MM.1S (cell line): ENCODE measurements at regions not wholly inside any gene's neighbourhood (a gene's known extent, or its start where the extent isn't known, plus 50 kb on each side); places are given as distances from the start of the nearest gene placed in this dataset.

ENCODE experiments used
- DNase-seq: peaks from one replicate; pipeline ENCODE4 v3.0.0-alpha.2; 2015
- H2AFZ ChIP-seq: fragments of 300-600 bp; sonication (generic); 2 replicates; pipeline ENCODE4 v1.6.0; 2016; ENCODE audit warnings: antibody characterized with exemption, low read length
- H3F3A ChIP-seq: fragments of 300-600 bp; sonication (generic); 2 replicates; pipeline ENCODE4 v1.6.1; 2016; ENCODE audit warnings: mild to moderate bottlenecking, antibody characterized with exemption, low read length, moderate library complexity, mixed read lengths; ENCODE audit not compliant: insufficient read depth
- H3K27ac ChIP-seq: fragments of 300-600 bp; sonication (generic); 2 replicates; pipeline ENCODE4 v1.5.1; 2016; ENCODE audit warnings: mild to moderate bottlenecking, low read length
- H3K27me3 ChIP-seq: fragments of 300-600 bp; sonication (generic); replicated peaks from 2 replicates; pipeline ENCODE4 v1.6.0; 2016; ENCODE audit warnings: low read length; ENCODE audit not compliant: insufficient read depth
- H3K36me3 ChIP-seq: fragments of 300-600 bp; sonication (generic); replicated peaks from 2 replicates; pipeline ENCODE4 v1.6.1; 2016; ENCODE audit warnings: mild to moderate bottlenecking, low read length, mixed read lengths; ENCODE audit not compliant: insufficient read depth
- H3K4me1 ChIP-seq: fragments of 300-600 bp; sonication (generic); 2 replicates; pipeline ENCODE4 v1.6.1; 2016; ENCODE audit warnings: low read length, mixed read lengths
- H3K4me2 ChIP-seq: fragments of 300-600 bp; sonication (generic); 2 replicates; pipeline ENCODE4 v1.6.0; 2016; ENCODE audit warnings: low read depth, low read length
- H3K4me3 ChIP-seq: fragments of 300-600 bp; sonication (generic); 2 replicates; pipeline ENCODE4 v1.5.1; 2016; ENCODE audit warnings: low read length, mixed read lengths
- H3K79me2 ChIP-seq: fragments of 300-600 bp; sonication (generic); 2 replicates; pipeline ENCODE4 v1.6.1; 2016; ENCODE audit warnings: mixed run types, low read length, mixed read lengths
- H3K9ac ChIP-seq: fragments of 300-600 bp; sonication (generic); 2 replicates; pipeline ENCODE4 v1.6.1; 2016; ENCODE audit warnings: low read length, mixed read lengths
- H3K9me2 ChIP-seq: fragments of 300-600 bp; sonication (generic); replicated peaks from 2 replicates; pipeline ENCODE4 v1.6.1; 2016; ENCODE audit warnings: mild to moderate bottlenecking, low read length, mixed read lengths; ENCODE audit not compliant: insufficient read depth
- H3K9me3 ChIP-seq: fragments of 300-600 bp; sonication (generic); replicated peaks from 2 replicates; pipeline ENCODE4 v1.6.1; 2016; ENCODE audit warnings: mild to moderate bottlenecking, low read length, mixed read lengths; ENCODE audit not compliant: insufficient read depth
- H4K20me1 ChIP-seq: fragments of 300-600 bp; sonication (generic); 2 replicates; pipeline ENCODE4 v1.6.1; 2016; ENCODE audit warnings: mild to moderate bottlenecking, low read length, moderate library complexity, mixed read lengths; ENCODE audit not compliant: insufficient read depth
- EZH2 ChIP-seq: fragments of 300-600 bp; sonication (generic); optimal IDR thresholded peaks from 2 replicates; pipeline ENCODE3; 2017; ENCODE audit warnings: low read depth, mild to moderate bottlenecking, antibody characterized with exemption, low read length, mixed read lengths
- EZH2phosphoT487 ChIP-seq: fragments of 300-600 bp; sonication (generic); IDR thresholded peaks from 2 replicates; pipeline ENCODE4 v1.6.1; 2018; ENCODE audit warnings: antibody characterized with exemption, low read length
- TF ChIP-seq, protein P1 (sequence below): fragments of 300-600 bp; sonication (generic); IDR thresholded peaks from 2 replicates; pipeline ENCODE4 v1.5.1; 2016; ENCODE audit warnings: antibody characterized with exemption, low read length, mixed read lengths

- no peak for DNase-seq
- no peak overlapping the region for H3K4me2 ChIP-seq
- no peaks in the 10 kb centered on the region for H3K36me3 ChIP-seq
- H3K9ac ChIP-seq: no peak overlapping the region
- H3K27me3 ChIP-seq: no peaks in the 10 kb centered on the region
- H4K20me1 ChIP-seq: no peaks in the 10 kb centered on the region
- no peaks in the 10 kb centered on the region for H3K9me3 ChIP-seq
- no peak overlapping the region for H3K4me3 ChIP-seq
- TF ChIP-seq EZH2 (no peak), EZH2phosphoT487 (no peak)
- TF ChIP-seq, protein P1, sequence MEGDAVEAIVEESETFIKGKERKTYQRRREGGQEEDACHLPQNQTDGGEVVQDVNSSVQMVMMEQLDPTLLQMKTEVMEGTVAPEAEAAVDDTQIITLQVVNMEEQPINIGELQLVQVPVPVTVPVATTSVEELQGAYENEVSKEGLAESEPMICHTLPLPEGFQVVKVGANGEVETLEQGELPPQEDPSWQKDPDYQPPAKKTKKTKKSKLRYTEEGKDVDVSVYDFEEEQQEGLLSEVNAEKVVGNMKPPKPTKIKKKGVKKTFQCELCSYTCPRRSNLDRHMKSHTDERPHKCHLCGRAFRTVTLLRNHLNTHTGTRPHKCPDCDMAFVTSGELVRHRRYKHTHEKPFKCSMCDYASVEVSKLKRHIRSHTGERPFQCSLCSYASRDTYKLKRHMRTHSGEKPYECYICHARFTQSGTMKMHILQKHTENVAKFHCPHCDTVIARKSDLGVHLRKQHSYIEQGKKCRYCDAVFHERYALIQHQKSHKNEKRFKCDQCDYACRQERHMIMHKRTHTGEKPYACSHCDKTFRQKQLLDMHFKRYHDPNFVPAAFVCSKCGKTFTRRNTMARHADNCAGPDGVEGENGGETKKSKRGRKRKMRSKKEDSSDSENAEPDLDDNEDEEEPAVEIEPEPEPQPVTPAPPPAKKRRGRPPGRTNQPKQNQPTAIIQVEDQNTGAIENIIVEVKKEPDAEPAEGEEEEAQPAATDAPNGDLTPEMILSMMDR: no peak
- no peaks in the 10 kb centered on the region for H3K4me1 ChIP-seq
- H3K9me2 ChIP-seq: no peaks in the 10 kb centered on the region
- H2AFZ ChIP-seq: no peak overlapping the region
- H3K27ac ChIP-seq: no peak overlapping the region
- H3F3A ChIP-seq: no peaks in the 10 kb centered on the region
- H3K79me2 ChIP-seq: no peaks in the 10 kb centered on the region
Measured at GRCh38 chr2:21814588-21815149, 690.9 kb downstream of the TDRD15 start.

- no peaks in the 10 kb centered on the region for H3K9me2 ChIP-seq
- H3K27me3 ChIP-seq: no peaks in the 10 kb centered on the region
- H3K9ac ChIP-seq: no peak overlapping the region
- no peaks in the 10 kb centered on the region for H3K9me3 ChIP-seq
- no peaks in the 10 kb centered on the region for H3K79me2 ChIP-seq
- H4K20me1 ChIP-seq: no peaks in the 10 kb centered on the region
- no peak overlapping the region for H3K27ac ChIP-seq
- no peak overlapping the region for H3K4me2 ChIP-seq
- DNase-seq: no peak
- H3F3A ChIP-seq: no peaks in the 10 kb centered on the region
- H3K4me3 ChIP-seq: no peak overlapping the region
- no peaks in the 10 kb centered on the region for H3K36me3 ChIP-seq
- no peaks in the 10 kb centered on the region for H3K4me1 ChIP-seq
- no peak overlapping the region for H2AFZ ChIP-seq
- TF ChIP-seq EZH2: no peak
- no peak for TF ChIP-seq EZH2phosphoT487
- TF ChIP-seq, protein P1: no peak
Measured at GRCh38 chr2:21818212-21818795, 694.5 kb downstream of the TDRD15 start.

GRCh38 chr2:21819454-21819853, 695.7 kb downstream of the TDRD15 start:
- TF ChIP-seq, protein P1: no peak
- H3K9me3 ChIP-seq: no peaks in the 10 kb centered on the region
- H3K36me3 ChIP-seq: no peaks in the 10 kb centered on the region
- DNase-seq: no peak
- no peaks in the 10 kb centered on the region for H3K9me2 ChIP-seq
- H3K4me2 ChIP-seq: no peak overlapping the region
- no peaks in the 10 kb centered on the region for H3K79me2 ChIP-seq
- no peaks in the 10 kb centered on the region for H4K20me1 ChIP-seq
- no peak overlapping the region for H3K27ac ChIP-seq
- H3K27me3 ChIP-seq: no peaks in the 10 kb centered on the region
- H3K9ac ChIP-seq: no peak overlapping the region
- no peaks in the 10 kb centered on the region for H3F3A ChIP-seq
- H2AFZ ChIP-seq: no peak overlapping the region
- H3K4me1 ChIP-seq: no peaks in the 10 kb centered on the region
- H3K4me3 ChIP-seq: no peak overlapping the region
